ENCODE measurements at regions not wholly inside any gene's neighbourhood (a gene's known extent, or its start where the extent isn't known, plus 50 kb on each side); places are given as distances from the start of the nearest gene placed in this dataset.

DNA sequence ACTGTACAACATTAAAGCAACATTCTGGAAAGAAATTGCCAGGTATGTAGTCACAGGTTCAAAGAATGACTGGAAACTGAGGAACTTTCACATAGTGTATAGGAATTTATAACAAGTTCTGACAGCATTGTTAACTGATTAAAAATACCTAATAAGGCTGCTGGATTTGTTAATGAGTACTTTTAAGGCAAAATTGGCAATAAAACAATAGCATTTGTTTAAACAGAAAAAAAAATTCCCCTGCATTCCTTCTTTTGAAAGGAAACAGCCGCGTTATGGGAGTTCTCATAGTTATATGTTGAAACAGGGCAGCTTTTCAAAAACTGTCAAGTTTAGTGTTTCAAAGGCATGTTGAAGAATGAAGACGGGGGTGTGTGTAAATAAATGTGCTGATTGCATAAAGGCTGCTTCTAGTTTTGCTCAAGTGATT, 282.5 kb upstream of the FAT1 start:
- Histone ChIP-seq H3K4me1 (ENCODE audit: low read depth) (no peaks in the 10 kb centered on the region), H3K9me3 (no peaks in the 10 kb centered on the region), H3K4me3 (no peak overlapping the region), H3K36me3 (ENCODE audit: low read depth) (no peaks in the 10 kb centered on the region)
- ATAC-seq (no peak), DNase-seq (no peak)
- intact Hi-C loops (cut with DNase I, micrococcal nuclease): no loop called here
- TF ChIP-seq, protein P1, sequence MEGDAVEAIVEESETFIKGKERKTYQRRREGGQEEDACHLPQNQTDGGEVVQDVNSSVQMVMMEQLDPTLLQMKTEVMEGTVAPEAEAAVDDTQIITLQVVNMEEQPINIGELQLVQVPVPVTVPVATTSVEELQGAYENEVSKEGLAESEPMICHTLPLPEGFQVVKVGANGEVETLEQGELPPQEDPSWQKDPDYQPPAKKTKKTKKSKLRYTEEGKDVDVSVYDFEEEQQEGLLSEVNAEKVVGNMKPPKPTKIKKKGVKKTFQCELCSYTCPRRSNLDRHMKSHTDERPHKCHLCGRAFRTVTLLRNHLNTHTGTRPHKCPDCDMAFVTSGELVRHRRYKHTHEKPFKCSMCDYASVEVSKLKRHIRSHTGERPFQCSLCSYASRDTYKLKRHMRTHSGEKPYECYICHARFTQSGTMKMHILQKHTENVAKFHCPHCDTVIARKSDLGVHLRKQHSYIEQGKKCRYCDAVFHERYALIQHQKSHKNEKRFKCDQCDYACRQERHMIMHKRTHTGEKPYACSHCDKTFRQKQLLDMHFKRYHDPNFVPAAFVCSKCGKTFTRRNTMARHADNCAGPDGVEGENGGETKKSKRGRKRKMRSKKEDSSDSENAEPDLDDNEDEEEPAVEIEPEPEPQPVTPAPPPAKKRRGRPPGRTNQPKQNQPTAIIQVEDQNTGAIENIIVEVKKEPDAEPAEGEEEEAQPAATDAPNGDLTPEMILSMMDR (IDR thresholded peaks at IDR 0.05): no peak

DNA sequence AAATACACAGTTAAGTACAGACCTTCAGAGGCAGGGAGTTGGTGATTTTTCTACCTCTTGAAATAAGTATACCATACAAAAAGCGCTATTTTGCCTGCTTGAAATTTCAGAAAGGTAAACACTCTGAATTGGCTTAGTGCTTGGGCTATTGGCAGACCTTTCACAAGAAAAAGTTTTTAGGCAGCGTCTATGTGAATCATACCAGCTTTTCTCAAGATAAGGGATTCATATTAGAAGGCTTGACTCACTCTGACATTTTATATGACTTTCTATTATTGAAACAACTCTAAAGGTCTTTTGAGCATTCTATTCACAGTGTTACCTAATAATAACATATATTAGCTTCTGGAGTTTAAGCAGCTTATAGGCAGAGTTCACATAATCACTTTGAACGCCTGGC, 286.4 kb upstream of the FAT1 start:
- TF ChIP-seq, protein P1 (IDR thresholded peaks at IDR 0.05): no peak
- DNase-seq (no peak), ATAC-seq (no peak)
- no peaks in the 10 kb centered on the region for H3K9me3 ChIP-seq
- H3K36me3 ChIP-seq (ENCODE audit: low read depth): no peaks in the 10 kb centered on the region
- no peak overlapping the region for H3K4me3 ChIP-seq
- intact Hi-C loops (cut with DNase I, micrococcal nuclease): no loop called here
- no peaks in the 10 kb centered on the region for H3K4me1 ChIP-seq (ENCODE audit: low read depth)

DNA sequence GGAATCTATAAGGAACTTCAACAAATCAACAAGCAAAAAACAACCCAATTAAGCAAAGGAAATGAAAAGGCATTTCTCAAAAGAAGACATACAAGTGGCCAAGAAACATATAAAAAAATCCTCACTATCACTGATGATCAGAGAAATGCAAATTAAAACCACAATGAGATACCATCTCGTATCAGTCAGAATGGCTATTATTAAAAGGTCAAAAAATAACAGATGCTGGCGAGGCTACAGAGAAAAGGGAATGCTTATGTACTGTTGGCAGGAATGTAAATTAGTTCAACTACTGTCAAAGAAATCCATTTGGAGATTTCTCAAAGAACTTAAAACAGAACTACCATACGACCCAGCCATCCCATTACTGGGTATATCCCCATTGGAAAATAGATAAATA, 292.4 kb upstream of the FAT1 start:
- H3K36me3 ChIP-seq (ENCODE audit: low read depth): no peaks in the 10 kb centered on the region
- TF ChIP-seq, protein P1 (IDR thresholded peaks at IDR 0.05): no peak
- intact Hi-C loops (cut with DNase I, micrococcal nuclease): no loop called here
- ATAC-seq (no peak), DNase-seq (no peak)
- no peak overlapping the region for H3K4me3 ChIP-seq
- no peaks in the 10 kb centered on the region for H3K4me1 ChIP-seq (ENCODE audit: low read depth)
- no peaks in the 10 kb centered on the region for H3K9me3 ChIP-seq

DNA sequence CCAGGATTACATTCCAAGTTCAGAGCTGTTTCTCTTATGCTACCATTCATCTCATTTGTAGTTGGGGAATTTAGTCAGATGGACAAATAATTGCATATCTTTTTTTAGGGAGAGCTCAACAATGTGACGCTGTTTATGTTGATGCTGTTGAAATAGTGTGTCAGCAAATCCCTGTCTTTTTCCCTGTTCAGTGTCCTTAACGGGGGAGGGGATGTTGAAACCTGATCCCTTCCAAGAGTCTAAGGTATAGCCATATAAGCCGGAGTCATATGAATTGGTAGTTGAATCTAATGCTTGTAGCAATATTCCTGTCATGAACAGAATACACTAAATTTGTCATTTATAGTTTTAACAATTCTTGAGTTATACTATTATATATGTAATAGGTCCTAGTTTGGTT, 293.5 kb upstream of the FAT1 start:
- intact Hi-C loops (cut with DNase I, micrococcal nuclease): no loop called here
- Histone ChIP-seq H3K4me3 (no peak overlapping the region), H3K4me1 (ENCODE audit: low read depth) (no peaks in the 10 kb centered on the region), H3K9me3 (no peaks in the 10 kb centered on the region), H3K36me3 (ENCODE audit: low read depth) (no peaks in the 10 kb centered on the region)
- ATAC-seq (no peak), DNase-seq (no peak)
- TF ChIP-seq, protein P1 (IDR thresholded peaks at IDR 0.05): no peak

DNA sequence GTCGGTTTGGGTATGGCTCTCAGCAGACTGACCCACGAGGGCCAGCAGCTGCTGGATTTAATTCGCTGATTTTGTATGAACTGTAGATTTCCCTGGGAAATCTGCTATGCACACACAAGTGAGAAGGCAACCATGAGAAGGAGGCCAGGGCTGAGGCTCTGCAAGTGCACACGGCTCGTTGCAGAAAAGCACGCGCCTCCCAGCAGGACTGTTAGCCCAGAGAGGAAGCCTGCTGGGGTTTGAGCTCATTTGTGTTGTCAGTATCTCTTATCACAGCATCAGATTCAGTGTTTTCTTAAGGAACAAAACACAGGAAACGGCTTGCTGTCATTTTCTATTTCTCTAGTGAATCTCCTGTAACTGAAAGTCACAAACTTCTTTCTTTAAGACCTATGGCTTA, 296.2 kb upstream of the FAT1 start:
- no peaks in the 10 kb centered on the region for H3K36me3 ChIP-seq (ENCODE audit: low read depth)
- DNase-seq: no peak
- intact Hi-C loops (cut with DNase I, micrococcal nuclease): no loop called here
- ATAC-seq: no peak
- no peaks in the 10 kb centered on the region for H3K4me1 ChIP-seq (ENCODE audit: low read depth)
- TF ChIP-seq, protein P1 (IDR thresholded peaks at IDR 0.05): no peak
- H3K9me3 ChIP-seq: no peaks in the 10 kb centered on the region
- no peak overlapping the region for H3K4me3 ChIP-seq

DNA sequence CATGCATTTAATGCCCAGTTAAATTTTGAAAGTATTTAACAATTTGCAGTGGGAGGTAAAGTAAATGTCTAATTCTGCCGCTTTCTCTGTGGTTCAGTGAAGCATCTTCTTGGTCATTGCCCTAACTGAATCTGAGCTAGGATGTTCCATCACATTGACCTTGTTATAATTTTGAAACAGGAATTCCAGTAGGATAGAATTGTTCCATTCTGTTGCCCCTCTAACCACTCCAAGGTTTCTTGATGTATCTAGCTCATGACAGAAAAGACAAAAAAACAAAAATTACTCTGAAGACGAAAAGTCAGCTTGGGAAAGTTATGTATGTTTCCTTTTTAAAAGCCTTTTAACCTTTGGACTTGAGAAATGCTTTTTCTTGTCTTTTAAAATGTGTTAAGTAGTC, 297.0 kb upstream of the FAT1 start:
- intact Hi-C loops (cut with DNase I, micrococcal nuclease): no loop called here
- no peaks in the 10 kb centered on the region for H3K4me1 ChIP-seq (ENCODE audit: low read depth)
- DNase-seq: no peak
- no peaks in the 10 kb centered on the region for H3K9me3 ChIP-seq
- no peak for ATAC-seq
- TF ChIP-seq, protein P1 (IDR thresholded peaks at IDR 0.05): no peak
- H3K36me3 ChIP-seq (ENCODE audit: low read depth): no peaks in the 10 kb centered on the region
- H3K4me3 ChIP-seq: no peak overlapping the region
